ENCODE measurements at regions not wholly inside any gene's neighbourhood (a gene's known extent, or its start where the extent isn't known, plus 50 kb on each side); places are given as distances from the start of the nearest gene placed in this dataset.
A peak's percentile ranks its signal among the peaks of the same experiment; 100 is the strongest.
"Not testable (repeated sequence)": the region's sequence is repeated elsewhere in the genome, so short reads cannot be mapped to it uniquely, and the experiment has no call there.

GRCh38 chr16:9599415-9600120 lies 508.1 kb downstream of the HAPSTR1 start:
- DNase-seq, result no peak

DNA sequence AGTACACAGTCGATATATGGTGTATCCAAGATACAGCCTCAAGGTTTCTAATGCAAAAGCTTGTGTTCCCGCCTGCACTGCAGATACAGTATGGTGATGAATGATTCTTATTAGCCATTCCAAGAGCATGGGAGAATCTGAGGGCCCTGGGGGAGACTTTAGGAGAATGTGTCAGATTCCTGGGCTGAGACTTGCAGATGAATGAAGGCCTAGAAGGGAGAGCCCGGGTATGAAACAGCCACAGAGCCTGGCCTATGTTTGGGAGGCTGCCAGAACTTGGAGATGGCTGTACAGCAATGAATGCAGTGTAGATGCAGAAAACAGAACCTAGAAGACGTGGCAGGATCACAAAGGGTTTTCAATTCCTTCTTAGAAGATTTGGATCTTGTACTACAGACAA lies 510.7 kb downstream of the HAPSTR1 start:
- DNase-seq, result no peak

- DNase-seq, result no peak
These were observed 511.9 kb downstream of the HAPSTR1 start for GRCh38 chr16:9603316-9603715.

DNA sequence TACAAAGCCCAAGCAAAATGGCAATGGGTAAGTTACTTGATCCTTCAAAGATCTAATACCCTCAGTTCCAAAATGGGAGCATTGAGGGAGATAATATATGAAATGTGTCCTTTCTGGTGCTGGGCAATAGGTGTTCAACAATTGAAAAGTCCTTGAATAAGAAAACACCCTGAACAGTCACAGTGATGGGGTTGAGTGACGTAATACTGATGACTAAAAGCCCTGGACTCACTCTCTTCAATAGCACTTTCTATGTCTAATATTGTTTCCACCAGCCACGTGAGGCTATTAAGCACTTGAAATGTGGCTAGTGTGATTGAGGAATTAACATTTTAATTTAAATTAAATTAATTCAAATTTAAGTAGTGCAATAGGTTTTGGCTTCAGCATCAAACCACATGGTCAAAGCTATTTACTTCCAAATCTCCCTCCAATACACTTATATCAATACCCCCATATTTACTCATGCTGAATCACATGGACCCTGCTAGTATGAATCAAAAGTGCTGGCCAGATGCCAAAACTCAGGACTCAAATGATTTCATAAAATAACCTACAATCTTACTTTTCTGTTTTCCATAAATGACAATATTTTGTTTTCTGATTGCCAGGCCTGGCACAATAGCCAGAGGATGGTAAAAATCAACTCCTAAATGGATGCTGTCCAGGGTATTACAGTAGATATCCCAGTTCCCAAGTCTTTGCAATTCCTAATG lies 516.2 kb downstream of the HAPSTR1 start:
- no peak for DNase-seq

DNA sequence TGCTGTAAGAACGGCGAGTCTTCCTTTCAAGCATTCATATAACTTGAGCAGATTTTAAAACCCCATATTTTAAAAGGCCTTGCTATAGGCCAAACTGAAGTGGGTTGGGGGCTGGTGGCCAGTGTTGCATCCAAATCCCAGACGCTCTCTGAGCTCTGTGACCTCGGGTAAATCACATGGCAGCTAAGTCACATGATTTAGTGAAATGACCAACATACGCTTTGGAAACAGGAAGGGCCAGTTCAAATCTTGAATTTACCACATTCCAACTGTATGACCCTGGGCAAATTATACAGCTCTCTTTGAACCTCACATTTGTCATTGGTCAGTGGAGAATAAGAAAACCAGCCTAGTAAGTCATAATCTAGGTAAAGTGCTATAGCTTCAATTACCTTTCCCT lies 519.3 kb downstream of the HAPSTR1 start:
- DNase-seq, result no peak

- DNase-seq, result no peak
These were observed 520.8 kb downstream of the HAPSTR1 start for GRCh38 chr16:9612267-9612666.

DNA sequence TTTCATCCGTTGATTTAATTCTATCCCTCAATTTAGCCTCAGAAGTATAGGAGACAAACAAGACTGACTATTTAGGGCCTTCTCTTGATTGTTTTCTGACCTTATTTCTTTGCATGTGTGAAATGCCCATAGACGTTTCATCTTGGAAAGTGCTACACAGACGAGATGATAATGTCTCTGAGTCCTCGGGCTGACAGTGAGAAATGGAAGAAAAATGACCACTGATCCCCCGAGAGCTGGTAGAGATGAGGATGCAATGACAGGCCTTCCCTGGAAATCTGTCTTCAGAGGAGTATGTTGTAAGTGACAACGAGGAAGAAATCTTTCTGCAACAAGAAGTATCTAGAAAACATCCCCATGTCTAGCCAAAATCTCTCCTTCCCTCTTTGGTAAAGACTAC lies 522.9 kb downstream of the HAPSTR1 start:
- no peak for DNase-seq

GRCh38 chr16:9622268-9622667 lies 530.8 kb downstream of the HAPSTR1 start:
- DNase-seq, result no peak

- DNase-seq, result no peak
These were observed 533.7 kb downstream of the HAPSTR1 start for GRCh38 chr16:9625122-9625521.

- DNase-seq, result no peak
These were observed 536.0 kb downstream of the HAPSTR1 start for GRCh38 chr16:9627427-9627826.

- no peak for DNase-seq
These were observed 538.7 kb downstream of the HAPSTR1 start for GRCh38 chr16:9630119-9630518.

GRCh38 chr16:9630985-9631384 lies 539.5 kb downstream of the HAPSTR1 start:
- no peak for DNase-seq

- DNase-seq, result no peak
These were observed 542.4 kb downstream of the HAPSTR1 start for GRCh38 chr16:9633844-9634243.

- not testable (repeated sequence) for DNase-seq
These were observed 543.8 kb downstream of the HAPSTR1 start for GRCh38 chr16:9635150-9635720.

- no peak for DNase-seq
These were observed 538.0 kb downstream of the GRIN2A start for GRCh38 chr16:9644258-9644657.

- no peak for DNase-seq
These were observed 536.3 kb downstream of the GRIN2A start for GRCh38 chr16:9645911-9646310.

- DNase-seq, result peak; percentile 21
These were observed 534.1 kb downstream of the GRIN2A start for GRCh38 chr16:9647981-9648701.

DNA sequence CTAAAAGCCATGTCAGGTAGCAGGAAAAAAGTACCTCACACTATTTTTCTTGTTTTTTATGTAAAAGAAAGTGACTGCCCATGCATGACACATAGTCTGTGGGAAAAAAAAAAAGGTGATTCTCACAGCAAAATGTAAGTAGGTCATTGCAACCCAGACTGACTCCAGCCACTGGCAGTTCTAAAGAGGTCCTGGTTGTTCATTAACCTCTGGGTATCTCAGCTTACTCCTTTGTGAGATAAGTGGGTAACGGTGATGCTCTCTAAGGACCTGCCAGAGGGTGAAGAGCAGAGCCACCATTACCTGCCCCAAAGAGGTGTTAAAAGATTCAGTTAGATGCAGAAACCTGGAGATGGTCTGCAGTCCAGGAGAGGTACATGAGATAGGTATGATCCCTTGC lies 531.9 kb downstream of the GRIN2A start:
- DNase-seq, result no peak

- DNase-seq, result no peak
These were observed 527.2 kb downstream of the GRIN2A start for GRCh38 chr16:9655051-9655450.

GRCh38 chr16:9657641-9658040 lies 524.6 kb downstream of the GRIN2A start:
- DNase-seq, result no peak

- DNase-seq, result no peak
These were observed 524.1 kb downstream of the GRIN2A start for GRCh38 chr16:9658164-9658563.

DNA sequence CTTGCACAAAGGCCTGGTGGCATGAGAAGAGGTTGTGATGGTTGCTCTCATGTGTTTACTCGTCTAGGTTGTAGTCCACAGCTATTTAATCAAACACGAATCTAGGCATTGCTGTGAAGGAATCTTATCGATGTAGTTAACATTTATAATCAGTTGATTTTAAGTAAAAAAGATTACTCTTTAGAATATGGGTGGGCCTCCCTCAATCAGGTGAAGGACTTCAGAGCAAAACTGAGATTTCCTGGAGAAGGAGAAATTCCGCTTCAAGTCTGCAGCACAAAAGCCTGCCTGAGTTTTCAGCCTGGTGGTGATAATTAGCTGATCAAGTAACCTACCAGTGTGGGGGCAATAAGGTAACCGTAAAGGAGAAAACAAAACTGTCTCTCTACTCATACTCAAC lies 523.6 kb downstream of the GRIN2A start:
- no peak for DNase-seq

GRCh38 chr16:9660898-9661297 lies 521.3 kb downstream of the GRIN2A start:
- DNase-seq, result no peak

All from inflammatory macrophage treated with lipopolysaccharide for 4 hours (primary cell).